H1 (cell line): ENCODE measurements at regions not wholly inside any gene's neighbourhood (a gene's known extent, or its start where the extent isn't known, plus 50 kb on each side); places are given as distances from the start of the nearest gene placed in this dataset.

Source experiments
- CHD1 ChIP-seq: IDR thresholded peaks from 2 replicates; pipeline ENCODE4 v1.6.1; 2012; ENCODE audit warnings: low read depth, low read length, improper control_type of control experiment
- CTCF ChIP-seq, 3 experiments: IDR thresholded peaks; 1 replicate in 2 of 3; 2 replicates in 1 of 3; pipeline versions ENCODE4 v1.5.1 to v1.6.1; 2011; ENCODE audit warnings: low read length in 3 of 3, mild to moderate bottlenecking in 3 of 3, inconsistent platforms in 2 of 3, low read depth in 1 of 3, moderate library complexity in 1 of 3; ENCODE audit not compliant: insufficient read depth in 1 of 3; ENCODE audit errors: control extremely low read depth in 1 of 3
- EGR1 ChIP-seq: IDR thresholded peaks from 2 replicates; pipeline ENCODE4 v1.6.1; 2011; ENCODE audit warnings: low read depth, low read length, borderline replicate concordance
- JUN ChIP-seq: IDR thresholded peaks from 2 replicates; pipeline ENCODE4 v1.6.1; 2011; ENCODE audit warnings: low read depth, mild to moderate bottlenecking, improper control_type of control experiment, low read length
- JUND ChIP-seq: IDR thresholded peaks from 2 replicates; pipeline ENCODE4 v1.6.1; 2011; ENCODE audit warnings: mild to moderate bottlenecking, improper control_type of control experiment, low read length
- POLR2A ChIP-seq, 2 experiments: IDR thresholded peaks; 1 replicate in 1 of 2; 2 replicates in 1 of 2; pipeline ENCODE4 v1.6.1; 2011; ENCODE audit warnings: low read depth in 2 of 2, low read length in 2 of 2, mild to moderate bottlenecking in 2 of 2; ENCODE audit errors: control extremely low read depth in 1 of 2
- POLR2AphosphoS5 ChIP-seq: IDR thresholded peaks from 2 replicates; pipeline ENCODE4 v1.6.1; 2011; ENCODE audit warnings: low read depth, low read length
- RAD21 ChIP-seq, 2 experiments: IDR thresholded peaks in 1 of 2; conservative IDR thresholded peaks in 1 of 2; 2 replicates each; pipeline ENCODE4 v1.6.1; 2011; ENCODE audit warnings: low read depth in 2 of 2, low read length in 2 of 2, improper control_type of control experiment in 1 of 2, inconsistent platforms in 1 of 2, mild to moderate bottlenecking in 1 of 2, moderate library complexity in 1 of 2
- TAF1 ChIP-seq: IDR thresholded peaks from 2 replicates; pipeline ENCODE4 v1.6.1; 2011; ENCODE audit warnings: mild to moderate bottlenecking, low read depth, low read length

GRCh38 chr13:64339373-64340063 is 2890.6 kb downstream of the PCDH9 start:
- TF ChIP-seq POLR2A (IDR thresholded peaks at IDR 0.05; ENCODE audit: control extremely low read depth in 1 of 2, low read depth in 2 of 2, low read length in 2 of 2) (no peak), CHD1 (no peak), CTCF (IDR thresholded peaks at IDR 0.05; ENCODE audit: control extremely low read depth in 1 of 3, insufficient read depth in 1 of 3, low read depth in 1 of 3, low read length in 3 of 3) (no peak), JUND (no peak), JUN (no peak), RAD21 (IDR thresholded peaks at IDR 0.05 in 1 of 2, conservative IDR thresholded peaks at IDR 0.05 in 1 of 2; ENCODE audit: low read depth in 2 of 2, low read length in 2 of 2) (no peak), TAF1 (no peak), POLR2AphosphoS5 (no peak), EGR1 (no peak)
